H1 (cell line): ENCODE measurements at regions not wholly inside any gene's neighbourhood (a gene's known extent, or its start where the extent isn't known, plus 50 kb on each side); places are given as distances from the start of the nearest gene placed in this dataset.

Experiments used
- CTCF ChIA-PET: fragments of 300-600 bp; sonication (Branson Sonifier 250); formaldehyde crosslinking; loops from one replicate; lab custom pipeline; 2021; ENCODE audit not compliant: partially characterized antibody; lab: Charles Lee
- POLR2A ChIA-PET: fragments of 300-600 bp; sonication (Branson Sonifier 250); formaldehyde crosslinking; loops from one replicate; lab custom pipeline; 2021; ENCODE audit warnings: inconsistent platforms; ENCODE audit not compliant: partially characterized antibody; lab: Charles Lee
- DNase-seq, 2 experiments: peaks; one replicate each; pipeline versions ENCODE4 v3.0.0 to v3.0.0-alpha.2; 2010 to 2022; ENCODE audit warnings: low spot score in 2 of 2, low read depth in 1 of 2, mixed read lengths in 1 of 2
- FAIRE-seq: peaks from 2 replicates; lab custom pipeline; 2011; peaks lifted over from hg19 to GRCh38; lab: Jason Lieb, UNC
- H2AFZ ChIP-seq: 2 replicates; pipeline ENCODE4 v1.8.1; 2012; ENCODE audit warnings: low read length, inconsistent platforms
- H2AK5ac ChIP-seq: 2 replicates; pipeline ENCODE4 v1.6.1; 2013; ENCODE audit warnings: low read depth, low read length
- H2BK120ac ChIP-seq: replicated peaks from 2 replicates; pipeline ENCODE3; 2013; ENCODE audit warnings: low read depth, low read length, inconsistent platforms
- H2BK12ac ChIP-seq: 2 replicates; pipeline ENCODE4 v1.6.1; 2013; ENCODE audit warnings: low read depth, low read length
- H2BK15ac ChIP-seq: 2 replicates; pipeline ENCODE4 v1.6.1; 2013; ENCODE audit warnings: low read length
- H2BK20ac ChIP-seq: 2 replicates; pipeline ENCODE4 v1.6.1; 2013; ENCODE audit warnings: low read length
- H2BK5ac ChIP-seq: 2 replicates; pipeline ENCODE4 v1.6.1; 2013; ENCODE audit warnings: low read depth, low read length
- H3K14ac ChIP-seq: 2 replicates; pipeline ENCODE4 v1.6.1; 2013; ENCODE audit warnings: inconsistent platforms; ENCODE audit not compliant: insufficient read length
- H3K18ac ChIP-seq: 2 replicates; pipeline ENCODE4 v1.6.1; 2013; ENCODE audit warnings: low read length; ENCODE audit errors: extremely low read depth
- H3K23ac ChIP-seq: 2 replicates; pipeline ENCODE4 v1.6.1; 2013; ENCODE audit warnings: inconsistent platforms; ENCODE audit not compliant: insufficient read length
- H3K23me2 ChIP-seq: 2 replicates; pipeline ENCODE4 v1.6.1; 2013; ENCODE audit warnings: low read depth, low read length
- H3K27ac ChIP-seq: 2 replicates; pipeline ENCODE4 v1.6.1; 2011; ENCODE audit warnings: low read depth, low read length, inconsistent platforms
- H3K27me3 ChIP-seq, 4 experiments: replicated peaks in 1 of 4; 1 replicate in 1 of 4; 2 replicates in 3 of 4; pipeline versions ENCODE4 v1.6.1 to v1.8.1; 2011 to 2013; ENCODE audit warnings: low read length in 3 of 4, mild to moderate bottlenecking in 3 of 4, inconsistent platforms in 2 of 4, mixed read lengths in 2 of 4, moderate library complexity in 1 of 4; ENCODE audit not compliant: control insufficient read depth in 3 of 4, insufficient read depth in 3 of 4; ENCODE audit errors: extremely low read depth in 1 of 4
- H3K36me3 ChIP-seq, 4 experiments: 2 replicates each; pipeline versions ENCODE4 v1.6.1 to v1.8.1; 2011 to 2013; ENCODE audit warnings: mild to moderate bottlenecking in 4 of 4, low read length in 3 of 4, moderate library complexity in 2 of 4, control low read depth in 1 of 4, inconsistent platforms in 1 of 4; ENCODE audit not compliant: insufficient read depth in 4 of 4, control insufficient read depth in 2 of 4
- H3K4ac ChIP-seq: replicated peaks from 2 replicates; pipeline ENCODE3; 2013; ENCODE audit warnings: low read length, low read depth, mixed read lengths, inconsistent platforms; ENCODE audit not compliant: insufficient read length
- H3K4me1 ChIP-seq, 4 experiments: replicated peaks in 1 of 4; 1 replicate in 1 of 4; 2 replicates in 3 of 4; pipeline versions ENCODE4 v1.6.1 to v1.8.1; 2011 to 2013; ENCODE audit warnings: low read length in 3 of 4, inconsistent platforms in 2 of 4, mixed read lengths in 1 of 4; ENCODE audit not compliant: insufficient read depth in 4 of 4, control insufficient read depth in 3 of 4
- H3K4me2 ChIP-seq, 2 experiments: 2 replicates each; pipeline versions ENCODE4 v1.6.1 to v1.8.1; 2011 to 2013; ENCODE audit warnings: low read depth in 2 of 2, low read length in 2 of 2, control low read depth in 1 of 2, inconsistent platforms in 1 of 2, mild to moderate bottlenecking in 1 of 2; ENCODE audit not compliant: insufficient read depth in 1 of 2
- H3K4me3 ChIP-seq, 4 experiments: fragments of 200-600, 300-600 bp in 1 of 4; sonication (generic), shearing (Covaris generic), sonication (Bioruptor Twin) in 1 of 4; 2 replicates each; pipeline versions ENCODE4 v1.5.1 to v1.8.1; 2011 to 2016; ENCODE audit warnings: low read length in 4 of 4, low read depth in 3 of 4, control low read depth in 2 of 4, inconsistent platforms in 2 of 4, mild to moderate bottlenecking in 2 of 4, mixed read lengths in 1 of 4, moderate library complexity in 1 of 4; ENCODE audit not compliant: insufficient read depth in 2 of 4; ENCODE audit errors: extremely low read depth in 1 of 4
- H3K56ac ChIP-seq: replicated peaks from 2 replicates; pipeline ENCODE3; 2013; ENCODE audit warnings: low read depth, mild to moderate bottlenecking, mixed read lengths, low read length, inconsistent platforms; ENCODE audit not compliant: insufficient read length
- H3K79me1 ChIP-seq: 2 replicates; pipeline ENCODE4 v1.6.1; 2013; ENCODE audit warnings: low read depth, low read length, control low read depth
- H3K79me2 ChIP-seq, 2 experiments: 2 replicates each; pipeline versions ENCODE4 v1.6.1 to v1.8.1; 2012 to 2013; ENCODE audit warnings: low read length in 2 of 2, mild to moderate bottlenecking in 2 of 2, inconsistent platforms in 1 of 2; ENCODE audit not compliant: insufficient read depth in 2 of 2, control insufficient read depth in 1 of 2
- H3K9ac ChIP-seq, 4 experiments: replicated peaks in 1 of 4; 1 replicate in 1 of 4; 2 replicates in 3 of 4; pipeline versions ENCODE4 v1.6.1 to v1.8.1; 2011 to 2013; ENCODE audit warnings: low read depth in 3 of 4, low read length in 3 of 4, control low read depth in 2 of 4, mild to moderate bottlenecking in 2 of 4, moderate library complexity in 2 of 4, inconsistent platforms in 1 of 4; ENCODE audit errors: extremely low read depth in 1 of 4
- H3K9me3 ChIP-seq, 2 experiments: 2 replicates each; pipeline versions ENCODE4 v1.6.1 to v1.8.1; 2012 to 2013; ENCODE audit warnings: mild to moderate bottlenecking in 2 of 2, moderate library complexity in 2 of 2, control low read depth in 1 of 2, inconsistent platforms in 1 of 2, low read depth in 1 of 2, low read length in 1 of 2, mixed read lengths in 1 of 2; ENCODE audit not compliant: insufficient read depth in 2 of 2
- H4K20me1 ChIP-seq, 2 experiments: replicated peaks in 1 of 2; 2 replicates each; pipeline versions ENCODE3 to v1.8.1; 2011 to 2013; ENCODE audit warnings: inconsistent platforms in 2 of 2, low read length in 2 of 2, mild to moderate bottlenecking in 1 of 2; ENCODE audit not compliant: insufficient read depth in 2 of 2, control insufficient read depth in 1 of 2
- H4K5ac ChIP-seq: 2 replicates; pipeline ENCODE4 v1.6.1; 2013; ENCODE audit warnings: low read length, low read depth, mixed read lengths, inconsistent platforms; ENCODE audit not compliant: insufficient read length
- H4K8ac ChIP-seq: 2 replicates; pipeline ENCODE4 v1.8.0; 2013; ENCODE audit warnings: mild to moderate bottlenecking, moderate library complexity, low read length, inconsistent platforms; ENCODE audit not compliant: insufficient read depth; ENCODE audit errors: extremely low read depth
- H4K91ac ChIP-seq: replicated peaks from 2 replicates; pipeline ENCODE3; 2013; ENCODE audit warnings: low read length, mixed read lengths, inconsistent platforms; ENCODE audit not compliant: insufficient read length
- ATF2 ChIP-seq: IDR thresholded peaks from 2 replicates; pipeline ENCODE4 v1.6.1; 2012; ENCODE audit warnings: low read length, inconsistent platforms
- CREB1 ChIP-seq: IDR thresholded peaks from 2 replicates; pipeline ENCODE4 v1.6.1; 2012; ENCODE audit warnings: inconsistent platforms
- FOSL1 ChIP-seq: IDR thresholded peaks from 2 replicates; pipeline ENCODE4 v1.6.1; 2011; ENCODE audit warnings: mild to moderate bottlenecking, low read depth, low read length, moderate library complexity; ENCODE audit not compliant: insufficient read depth
- HDAC2 ChIP-seq, 2 experiments: fragments of 300-600 bp in 1 of 2; sonication (generic) in 1 of 2; IDR thresholded peaks; 2 replicates each; pipeline ENCODE4 v1.6.1; 2011 to 2012; ENCODE audit warnings: low read depth in 2 of 2, low read length in 2 of 2, mild to moderate bottlenecking in 2 of 2, moderate library complexity in 2 of 2, borderline replicate concordance in 1 of 2, inconsistent platforms in 1 of 2
- JUN ChIP-seq: IDR thresholded peaks from 2 replicates; pipeline ENCODE4 v1.6.1; 2011; ENCODE audit warnings: low read depth, mild to moderate bottlenecking, improper control_type of control experiment, low read length
- KDM1A ChIP-seq: fragments of 200-600, 300-600 bp; sonication (generic); IDR thresholded peaks from 2 replicates; pipeline ENCODE4 v1.7.1; 2016; ENCODE audit warnings: mild to moderate bottlenecking, low read length, borderline replicate concordance
- KDM5A ChIP-seq: fragments of 200-600 bp; IDR thresholded peaks from 2 replicates; pipeline ENCODE4 v1.7.1; 2012; ENCODE audit warnings: mild to moderate bottlenecking, low read length, inconsistent platforms, mixed read lengths
- NRF1 ChIP-seq: IDR thresholded peaks from 2 replicates; pipeline ENCODE4 v1.6.1; 2011; ENCODE audit warnings: mild to moderate bottlenecking, low read depth, low read length, improper control_type of control experiment
- POLR2AphosphoS5 ChIP-seq: IDR thresholded peaks from 2 replicates; pipeline ENCODE4 v1.6.1; 2011; ENCODE audit warnings: low read depth, low read length
- SIX5 ChIP-seq: IDR thresholded peaks from 2 replicates; pipeline ENCODE4 v1.6.1; 2011; ENCODE audit warnings: mild to moderate bottlenecking, low read depth, low read length
- SRF ChIP-seq: IDR thresholded peaks from 2 replicates; pipeline ENCODE4 v1.6.1; 2011; ENCODE audit warnings: mild to moderate bottlenecking, low read depth, low read length, moderate library complexity
- SUZ12 ChIP-seq: fragments of 200-600 bp; sonication (generic); IDR thresholded peaks from 2 replicates; pipeline ENCODE4 v1.6.1; 2012; ENCODE audit warnings: mild to moderate bottlenecking, inconsistent platforms, low read length, moderate library complexity, mixed read lengths
- TBP ChIP-seq: IDR thresholded peaks from 2 replicates; pipeline ENCODE4 v1.6.1; 2011; ENCODE audit warnings: low read depth, low read length, improper control_type of control experiment
- WGBS, 2 experiments: shearing (Covaris generic) in 1 of 2; methylation state at CpG; one replicate each; pipeline versions ENCODE4 v1.1.6 to v1.1.7; 2013 to 2015; ENCODE audit warnings: low lambda C conversion rate in 2 of 2, mixed read lengths in 2 of 2, inconsistent platforms in 1 of 2, low coverage in 1 of 2, missing lambda C conversion rate in 1 of 2; ENCODE audit not compliant: insufficient replicate concordance in 2 of 2, insufficient coverage in 1 of 2, insufficient read length in 1 of 2; ENCODE audit errors: extremely low coverage in 1 of 2, missing lambda C conversion rate in 1 of 2; 5-methylcytosine and 5-hydroxymethylcytosine counted together

GRCh38 chr9:3658964-3659363 lies 133.2 kb upstream of the RFX3 start (continued):
- TF ChIP-seq SIX5 (no peak), CREB1 (no peak)

GRCh38 chr9:3656224-3656623 lies 130.4 kb upstream of the RFX3 start:
- no peak overlapping the region for H3K56ac ChIP-seq
- H3K4me2 ChIP-seq = no peak overlapping the region
- H3K9me3 ChIP-seq = no peaks in the 10 kb centered on the region
- H3K23ac ChIP-seq = no peak overlapping the region
- H3K18ac ChIP-seq = no peak overlapping the region
- FAIRE-seq (no peak), DNase-seq (no peak)
- no peak overlapping the region for H3K4me3 ChIP-seq
- WGBS, 2 experiments = 92% methylated on average over 2 of the region's 2 CpGs; no CpG with 5 or more reads in 1 of the 2 experiments
- H4K91ac ChIP-seq = no peak overlapping the region
- no peak overlapping the region for H2AK5ac ChIP-seq
- no peak overlapping the region for H3K4ac ChIP-seq
- H3K23me2 ChIP-seq = no peaks in the 10 kb centered on the region
- H3K79me1 ChIP-seq = no peaks in the 10 kb centered on the region
- H2BK15ac ChIP-seq = no peak overlapping the region
- ChIA-PET CTCF (no interaction called here), POLR2A (no interaction called here)
- no peak overlapping the region for H2BK120ac ChIP-seq
- H3K27me3 ChIP-seq = no peaks in the 10 kb centered on the region
- H2BK20ac ChIP-seq = no peak overlapping the region
- H4K5ac ChIP-seq = no peak overlapping the region
- H3K79me2 ChIP-seq = no peaks in the 10 kb centered on the region
- H3K36me3 ChIP-seq = no peaks in the 10 kb centered on the region
- no peak overlapping the region for H2AFZ ChIP-seq
- H2BK5ac ChIP-seq = no peak overlapping the region
- no peak overlapping the region for H3K27ac ChIP-seq
- H4K20me1 ChIP-seq = no peaks in the 10 kb centered on the region
- H3K14ac ChIP-seq = no peak overlapping the region
- H4K8ac ChIP-seq = no peak overlapping the region
- no peak overlapping the region for H2BK12ac ChIP-seq
- H3K4me1 ChIP-seq = no peaks in the 10 kb centered on the region
- no peak overlapping the region for H3K9ac ChIP-seq
- TF ChIP-seq JUN (no peak), SRF (no peak), POLR2AphosphoS5 (no peak), NRF1 (no peak), TBP (no peak), KDM5A (no peak), FOSL1 (no peak), HDAC2 (IDR thresholded peaks at IDR 0.05; ENCODE audit: borderline replicate concordance in 1 of 2, low read depth in 2 of 2, low read length in 2 of 2) (no peak), ATF2 (no peak), SUZ12 (no peak), KDM1A (no peak)
